OCI-M1 (cell line): ENCODE measurements at regions not wholly inside any gene's neighbourhood (a gene's known extent, or its start where the extent isn't known, plus 50 kb on each side); places are given as distances from the start of the nearest gene placed in this dataset.

Experiments used
- DNase-seq: peaks from one replicate; lab custom pipeline; 2025; lab: John Stamatoyannopoulos, UW

DNA sequence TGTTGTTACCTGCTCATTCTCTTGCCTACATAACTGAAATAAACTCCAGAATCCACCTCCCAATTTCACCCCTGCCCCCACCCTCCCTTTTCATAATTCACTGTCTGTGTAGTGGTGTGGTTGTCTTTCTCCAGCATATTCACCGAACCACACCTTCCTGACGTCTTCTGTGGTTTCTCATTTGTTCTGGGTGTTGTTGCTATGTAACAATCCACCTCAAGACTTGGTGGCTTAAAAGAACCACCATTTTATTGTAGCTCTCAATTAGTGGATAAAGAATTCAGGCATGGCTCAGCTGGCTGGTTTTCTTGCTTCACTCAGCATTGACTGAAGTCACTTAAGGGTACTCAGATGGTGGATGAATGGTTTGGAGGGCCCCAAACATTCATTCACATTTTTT, 229.8 kb downstream of the MAF start:
- no peak for DNase-seq

DNA sequence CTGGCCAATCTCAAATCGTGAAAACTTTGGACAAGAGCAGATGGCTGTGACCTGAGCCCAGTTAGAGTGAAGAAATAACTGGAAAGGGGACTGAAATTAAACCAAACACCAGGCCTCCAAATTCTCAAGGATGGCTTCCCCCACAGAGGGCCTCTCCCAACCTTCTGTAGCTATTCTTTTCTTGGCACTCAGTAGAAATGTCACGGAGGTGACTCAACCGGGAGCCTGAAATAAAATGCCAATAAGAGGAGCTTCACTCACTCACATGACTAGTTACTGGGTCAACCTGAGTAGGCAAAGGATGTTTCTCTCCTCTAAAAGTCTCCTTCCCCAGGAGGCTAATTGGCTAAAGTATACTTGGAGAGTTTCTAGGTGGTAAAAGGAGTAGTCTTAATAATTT, 230.7 kb downstream of the MAF start:
- DNase-seq: no peak

DNA sequence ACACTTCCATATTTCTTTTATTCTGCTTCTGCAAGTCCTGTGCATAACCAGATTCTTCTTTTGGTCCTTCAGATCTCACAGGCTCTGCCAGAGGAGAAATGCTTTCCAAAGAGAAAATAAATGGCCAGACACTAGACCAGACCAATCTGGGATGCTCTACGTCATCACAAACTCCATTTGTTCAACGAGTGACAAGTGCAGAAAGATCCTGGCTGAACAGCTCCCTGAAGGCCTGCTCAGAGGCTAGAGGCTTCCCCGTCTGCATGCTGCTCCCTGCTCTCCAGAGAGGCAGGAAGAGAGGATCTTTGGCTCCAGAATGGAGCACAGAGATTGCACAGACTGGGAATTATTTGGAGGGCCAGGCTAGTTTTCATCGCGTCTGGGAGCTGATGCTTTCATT, 232.7 kb downstream of the MAF start:
- no peak for DNase-seq

DNA sequence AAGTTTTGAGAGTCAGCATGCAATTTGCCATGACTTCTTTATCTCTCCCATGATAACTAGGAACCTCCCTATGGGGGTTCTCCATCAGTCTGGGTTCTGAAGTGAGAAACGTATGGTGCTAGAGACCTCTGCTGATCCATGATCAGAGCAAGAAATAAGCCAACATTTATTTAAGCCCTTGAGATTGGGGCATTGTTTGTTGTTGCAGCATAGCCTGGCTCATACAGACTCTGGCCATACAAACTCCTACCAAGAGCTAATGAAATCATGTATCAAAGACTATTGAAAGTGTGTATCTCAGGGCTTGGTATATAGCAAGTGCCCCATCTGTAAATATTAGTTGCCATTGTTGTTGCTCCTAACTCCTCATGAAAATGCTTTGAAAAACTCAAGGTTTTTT, 233.9 kb downstream of the MAF start:
- no peak for DNase-seq

DNA sequence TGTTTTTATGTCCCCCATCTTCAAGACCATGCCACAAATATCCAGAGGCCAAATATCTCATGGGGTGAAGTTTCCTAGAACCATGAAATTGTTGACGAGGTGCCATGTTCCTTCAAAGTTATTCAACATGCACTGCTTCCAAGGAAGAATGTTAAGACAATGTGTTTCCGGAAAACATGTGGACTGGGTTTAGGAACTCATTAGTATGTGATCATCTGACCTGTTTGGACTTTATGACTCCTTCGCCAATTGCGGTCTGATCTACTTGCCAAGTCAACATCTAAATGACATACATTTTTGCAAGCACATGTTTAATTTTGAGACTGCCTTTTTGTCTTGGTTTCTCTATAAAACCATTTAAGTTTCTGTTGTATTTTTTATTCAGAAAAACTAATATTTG, 234.8 kb downstream of the MAF start:
- no peak for DNase-seq

DNA sequence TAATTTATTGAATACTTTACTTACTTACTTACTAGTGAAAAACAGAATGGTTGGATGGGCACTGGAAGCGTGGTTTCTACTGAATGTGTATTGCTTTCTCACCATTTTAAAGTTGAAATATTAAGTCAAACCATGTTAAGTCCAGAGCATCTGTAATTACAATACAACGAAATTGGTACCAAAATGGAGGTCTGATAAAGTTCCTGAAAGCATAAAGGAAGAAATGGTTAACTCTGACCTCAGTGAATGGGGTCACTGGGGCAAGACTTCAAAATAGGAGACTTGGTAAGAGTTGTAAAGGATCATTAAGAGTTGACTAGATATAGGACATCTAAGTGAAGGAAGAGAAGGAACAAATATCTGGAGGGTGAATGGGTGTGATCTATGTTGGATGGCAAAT, 237.1 kb downstream of the MAF start:
- DNase-seq: no peak

DNA sequence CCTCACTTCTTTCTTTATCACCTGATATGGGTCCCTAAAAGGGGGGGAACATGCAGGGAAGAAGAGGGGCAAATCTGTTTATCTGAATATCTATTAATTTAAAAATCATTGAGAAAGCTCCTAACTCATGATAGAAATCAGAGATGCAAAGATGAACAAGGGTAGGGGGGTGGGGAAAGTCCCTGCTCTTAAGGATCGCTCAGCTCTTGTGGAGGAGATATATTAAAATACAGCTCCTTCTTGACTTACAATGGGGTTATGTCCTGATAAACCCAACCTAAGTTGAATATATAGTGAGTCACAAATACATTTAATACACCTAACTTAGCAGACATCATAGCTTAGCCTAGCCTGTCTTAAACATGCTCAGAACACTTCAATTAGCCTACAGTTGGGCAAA, 237.5 kb downstream of the MAF start:
- DNase-seq: no peak

DNA sequence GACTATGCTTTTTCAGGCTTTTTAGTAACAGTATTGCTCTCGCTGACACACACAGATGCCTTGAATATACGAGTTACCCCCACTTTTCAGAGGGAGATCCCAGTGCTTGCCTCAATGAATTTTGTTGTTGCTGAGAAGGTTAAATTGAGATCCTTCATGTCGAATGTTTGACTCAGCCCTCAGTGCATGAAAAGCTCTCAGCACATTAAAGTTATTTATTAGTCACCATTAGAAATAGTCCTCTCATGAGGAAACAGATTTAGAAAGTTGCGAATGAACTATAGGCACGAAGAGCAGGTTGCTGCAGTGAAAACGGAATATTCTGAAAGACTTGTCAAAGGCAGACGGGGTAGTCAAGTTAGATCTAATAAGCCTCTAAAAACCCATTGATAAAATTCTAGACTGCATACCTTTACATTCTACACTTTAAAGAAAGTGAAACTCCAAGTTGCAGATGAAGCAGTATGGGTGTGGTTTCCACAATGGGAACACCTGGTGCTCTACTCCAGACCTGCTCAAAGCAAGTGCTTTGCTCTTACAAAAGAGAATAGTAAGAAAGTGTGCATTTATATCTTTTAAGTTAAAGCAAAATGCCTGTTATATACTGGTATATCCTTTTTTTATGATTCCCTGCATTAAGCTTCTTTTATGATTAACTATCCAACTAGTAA, 238.1 kb downstream of the MAF start:
- no peak for DNase-seq

DNA sequence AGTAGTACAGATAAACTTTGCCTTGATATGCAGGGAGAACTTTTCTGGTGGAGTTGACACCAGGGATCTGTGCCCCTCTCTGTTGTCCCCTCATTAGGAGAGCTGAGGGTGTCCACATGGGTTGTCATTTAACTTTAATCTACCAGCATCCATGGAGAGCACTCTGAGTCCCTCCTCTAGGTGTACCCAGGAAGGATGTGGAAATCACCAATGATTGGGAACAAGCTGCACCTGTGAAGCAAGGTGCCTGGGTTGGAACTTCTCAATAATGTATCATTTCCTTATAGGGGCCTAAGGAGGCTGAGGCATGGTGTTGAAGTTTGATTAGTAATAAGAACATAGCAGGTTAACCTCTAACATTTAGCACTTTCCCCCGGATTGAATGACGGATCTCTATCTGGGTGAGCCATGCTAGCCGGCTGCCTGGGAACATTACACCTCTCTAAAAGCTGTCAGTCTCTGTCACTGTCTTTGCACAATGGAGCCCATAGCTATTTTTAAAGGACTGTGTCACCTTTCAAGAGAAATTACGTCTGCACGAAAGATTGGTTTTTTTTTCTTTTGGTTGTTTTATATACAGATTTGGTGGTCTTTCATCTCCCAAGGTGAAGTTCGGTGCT, 239.3 kb downstream of the MAF start:
- DNase-seq: no peak

DNA sequence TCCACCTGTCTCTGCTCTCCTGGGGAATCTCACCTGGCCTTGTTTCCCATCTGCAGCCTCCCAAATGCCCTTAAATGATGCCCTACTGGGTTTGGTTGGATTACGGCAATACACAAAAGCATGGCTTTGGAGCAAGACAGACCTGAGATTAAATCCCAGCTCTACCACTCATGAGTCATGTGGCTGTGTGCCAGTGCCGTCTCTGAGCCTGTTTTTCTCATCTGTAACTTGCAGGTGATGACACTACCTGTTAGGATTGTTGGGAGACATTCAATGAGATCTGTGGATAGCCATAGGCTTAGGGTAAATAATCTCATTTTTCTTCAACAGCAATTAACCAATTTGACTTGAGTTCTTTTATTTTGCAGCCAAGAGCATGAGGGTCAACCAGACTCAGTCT, 240.3 kb downstream of the MAF start:
- no peak for DNase-seq

DNA sequence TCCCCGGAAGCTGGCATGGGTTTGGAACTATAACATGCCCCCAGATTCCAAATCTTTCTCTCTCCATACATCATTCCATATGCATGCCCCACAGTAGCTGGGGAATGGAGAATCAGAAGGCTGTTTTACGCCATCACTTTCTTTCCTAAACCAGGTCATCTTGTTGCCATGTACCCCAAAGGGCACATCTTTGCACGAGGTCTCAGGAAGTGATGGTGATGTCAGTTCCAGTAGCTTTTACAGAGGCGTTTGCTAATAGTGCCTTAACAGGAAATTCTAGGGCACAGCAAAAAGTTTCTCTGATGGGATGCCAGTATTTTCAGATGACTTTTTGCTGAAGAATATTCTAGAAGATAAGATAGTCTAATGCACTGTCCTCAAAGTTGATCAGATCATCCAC, 241.5 kb downstream of the MAF start:
- DNase-seq: no peak

DNA sequence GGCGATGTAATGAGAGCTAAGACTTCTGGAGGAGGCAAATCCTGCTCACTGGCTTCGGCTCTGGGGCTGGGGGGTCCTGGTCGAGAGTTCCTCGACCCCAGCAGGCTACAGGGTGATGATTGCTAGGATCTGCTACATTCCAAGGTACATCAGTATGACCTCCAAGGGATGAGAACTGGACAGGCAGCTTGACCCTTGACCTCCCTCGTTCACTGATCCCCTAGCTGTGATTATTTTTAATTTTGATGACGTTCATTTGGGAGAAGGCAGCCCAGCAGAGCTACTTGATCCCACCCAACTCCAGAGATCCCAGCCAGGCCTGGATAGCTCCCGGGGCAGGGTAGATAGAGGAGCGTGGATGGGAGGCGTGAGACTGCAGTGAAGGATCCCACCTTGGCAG, 242.3 kb downstream of the MAF start:
- DNase-seq: no peak

DNA sequence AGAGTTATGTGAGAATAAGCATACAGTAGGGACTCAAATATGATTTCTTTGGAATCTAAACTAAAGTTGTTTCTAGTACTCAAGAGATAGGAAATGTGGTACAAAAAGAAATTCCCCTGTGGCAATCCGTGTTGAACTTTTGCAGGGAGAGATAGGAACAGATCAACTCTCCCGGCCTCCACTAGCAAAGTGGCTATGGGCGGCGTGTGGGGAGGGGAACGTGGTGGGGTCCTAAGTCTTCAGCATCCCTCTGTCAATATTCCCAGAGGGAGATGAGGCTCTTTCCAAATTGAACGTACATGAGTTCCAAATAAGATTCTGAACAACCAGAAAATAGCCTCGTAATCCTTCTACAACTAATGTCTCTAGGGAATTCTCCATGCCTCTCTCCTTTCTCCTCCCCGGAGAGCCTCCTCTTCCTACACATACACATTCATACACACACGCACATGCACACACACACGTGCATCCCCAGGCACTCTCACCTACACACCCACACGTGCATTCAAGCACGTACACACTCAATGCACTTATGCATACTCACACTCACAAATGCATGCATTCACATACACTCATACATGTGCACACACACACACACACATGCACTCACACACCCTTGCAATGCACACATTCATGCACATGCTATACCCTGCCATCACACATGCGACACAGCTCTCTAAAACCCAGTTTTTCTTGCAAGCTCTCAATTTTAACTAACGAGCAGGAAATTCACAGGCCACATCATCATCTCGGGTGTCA, 244.8 kb downstream of the MAF start:
- no peak for DNase-seq

DNA sequence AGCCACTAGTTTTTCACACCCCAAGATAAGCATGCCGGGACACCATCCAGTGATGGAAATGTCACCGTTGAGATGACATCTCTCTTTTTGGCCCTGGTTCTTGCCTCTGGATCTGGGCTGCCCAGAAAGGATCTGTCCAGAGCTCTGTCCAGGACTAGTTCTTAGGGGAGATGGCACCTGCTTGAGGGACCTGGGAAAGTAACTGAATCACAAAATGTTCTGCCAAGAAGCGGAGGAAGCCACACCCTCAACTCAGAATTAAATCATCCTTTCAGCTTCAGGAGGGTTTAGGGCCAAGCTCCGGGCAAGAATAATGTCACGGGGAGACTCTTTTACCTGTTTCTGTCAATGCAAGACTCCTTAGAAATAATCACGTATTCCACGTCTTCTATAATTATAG, 248.6 kb downstream of the MAF start:
- DNase-seq: no peak

DNA sequence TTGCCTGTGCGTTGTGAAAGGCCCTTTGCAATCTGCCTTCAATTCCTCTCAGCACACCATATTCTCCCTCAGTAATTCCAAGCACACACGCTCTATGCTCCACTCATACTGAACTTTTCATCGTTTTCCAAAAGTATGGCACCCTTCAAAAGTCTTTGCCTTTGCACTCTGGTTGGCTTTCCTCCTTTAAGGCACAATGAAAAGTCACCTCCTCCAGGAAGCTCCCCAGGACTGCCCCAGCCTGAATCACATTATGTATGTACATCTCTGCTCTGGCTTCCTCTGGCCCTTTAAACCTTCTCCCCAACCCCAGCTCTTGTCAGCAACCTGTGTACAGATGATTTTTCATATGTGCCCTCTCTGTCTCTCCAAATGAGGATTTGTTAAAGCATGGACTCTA, 250.7 kb downstream of the MAF start:
- DNase-seq: no peak

DNA sequence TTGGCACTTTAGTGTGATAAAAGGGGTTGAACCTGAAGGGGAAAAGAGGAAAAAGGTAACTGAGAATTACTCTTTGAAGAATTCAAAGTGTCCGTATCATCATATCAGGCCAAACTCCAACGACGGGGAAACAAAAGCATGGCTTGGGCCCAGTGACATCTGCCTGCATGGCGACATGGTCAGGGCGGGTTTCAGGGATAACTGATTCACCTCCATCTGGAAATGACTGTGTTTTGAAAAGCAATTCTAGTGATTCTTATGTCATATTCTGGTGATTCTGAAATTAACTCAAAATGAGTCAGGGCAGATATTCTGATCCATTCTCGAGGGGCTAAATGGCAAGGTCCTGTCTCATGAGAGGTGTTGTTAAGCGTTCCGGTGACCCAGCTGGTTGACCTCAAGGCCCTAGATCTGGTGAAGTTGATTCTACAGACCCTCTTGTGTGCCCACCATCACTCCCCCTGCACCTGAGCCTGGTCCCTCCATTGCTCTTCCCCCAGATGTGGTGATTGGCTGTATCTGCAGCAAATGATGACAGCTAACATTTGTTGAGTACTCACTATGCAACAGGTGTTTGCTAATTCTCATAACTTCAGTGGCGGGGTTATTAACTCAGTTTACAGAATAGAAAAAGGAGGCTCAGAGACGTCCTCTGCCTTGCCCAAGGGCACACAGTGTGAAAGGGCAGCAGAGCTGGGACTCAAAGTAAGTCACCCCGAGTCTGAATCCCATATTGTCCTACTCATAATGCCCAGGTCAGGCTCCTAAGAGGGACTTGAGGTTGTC, 251.8 kb downstream of the MAF start:
- no peak for DNase-seq

DNA sequence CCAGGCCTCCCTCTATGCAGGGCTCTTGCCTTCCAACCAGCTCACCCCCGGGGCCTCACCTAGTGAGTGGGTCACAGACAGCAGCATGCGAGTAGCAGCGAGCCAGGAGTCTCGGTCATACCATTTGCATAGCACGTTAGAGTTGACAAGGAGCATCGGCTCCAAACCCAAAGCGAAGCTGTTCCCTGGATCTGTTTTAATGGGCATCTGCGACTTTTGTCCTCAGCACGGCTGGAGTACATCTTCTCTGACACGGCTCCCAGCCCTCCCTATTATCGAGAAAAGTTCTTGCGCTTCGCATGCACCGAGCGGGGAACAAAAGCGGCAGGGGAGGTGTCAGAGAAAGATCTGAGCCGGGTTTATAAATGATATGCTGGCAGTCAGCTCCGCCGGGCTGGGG, 253.3 kb downstream of the MAF start:
- no peak for DNase-seq

DNA sequence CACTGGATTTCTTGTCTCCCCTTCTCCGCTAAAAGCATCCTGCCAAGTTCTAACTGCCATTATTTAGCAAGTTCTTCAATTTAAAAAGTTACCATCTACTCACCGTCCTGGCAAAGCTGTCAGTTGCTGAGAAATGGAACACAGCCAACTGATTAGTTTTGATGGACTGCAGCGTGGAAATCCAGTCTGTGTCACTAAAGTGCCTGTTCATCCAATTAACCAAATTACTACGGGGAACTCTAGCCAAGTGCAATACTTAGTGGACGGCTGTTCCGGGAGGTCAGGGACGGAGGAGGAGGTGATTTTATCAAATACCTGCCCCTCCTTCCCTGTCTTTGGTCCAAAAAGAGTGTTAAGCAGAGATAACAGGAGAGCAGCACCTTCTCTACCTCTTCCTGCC, 260.7 kb downstream of the MAF start:
- no peak for DNase-seq

DNA sequence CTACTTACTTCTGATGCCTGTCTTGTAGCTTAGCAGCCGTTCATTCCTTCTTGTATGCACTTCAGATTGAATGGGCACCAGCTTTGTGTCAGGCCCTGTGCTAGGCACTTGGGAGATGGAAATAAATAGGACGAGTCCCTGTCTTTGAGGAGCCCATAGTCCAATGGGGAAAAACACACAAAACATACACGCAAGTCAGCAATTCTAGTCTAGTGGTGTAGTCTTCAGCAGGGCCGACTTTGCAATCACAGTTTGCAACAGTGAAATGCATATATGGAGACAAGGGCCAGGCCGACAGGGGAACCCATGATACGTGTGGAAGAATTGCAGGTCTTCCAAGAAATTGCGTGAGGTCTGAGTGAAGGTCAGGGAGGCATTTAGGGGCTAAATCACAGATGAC, 262.6 kb downstream of the MAF start:
- DNase-seq: no peak

DNA sequence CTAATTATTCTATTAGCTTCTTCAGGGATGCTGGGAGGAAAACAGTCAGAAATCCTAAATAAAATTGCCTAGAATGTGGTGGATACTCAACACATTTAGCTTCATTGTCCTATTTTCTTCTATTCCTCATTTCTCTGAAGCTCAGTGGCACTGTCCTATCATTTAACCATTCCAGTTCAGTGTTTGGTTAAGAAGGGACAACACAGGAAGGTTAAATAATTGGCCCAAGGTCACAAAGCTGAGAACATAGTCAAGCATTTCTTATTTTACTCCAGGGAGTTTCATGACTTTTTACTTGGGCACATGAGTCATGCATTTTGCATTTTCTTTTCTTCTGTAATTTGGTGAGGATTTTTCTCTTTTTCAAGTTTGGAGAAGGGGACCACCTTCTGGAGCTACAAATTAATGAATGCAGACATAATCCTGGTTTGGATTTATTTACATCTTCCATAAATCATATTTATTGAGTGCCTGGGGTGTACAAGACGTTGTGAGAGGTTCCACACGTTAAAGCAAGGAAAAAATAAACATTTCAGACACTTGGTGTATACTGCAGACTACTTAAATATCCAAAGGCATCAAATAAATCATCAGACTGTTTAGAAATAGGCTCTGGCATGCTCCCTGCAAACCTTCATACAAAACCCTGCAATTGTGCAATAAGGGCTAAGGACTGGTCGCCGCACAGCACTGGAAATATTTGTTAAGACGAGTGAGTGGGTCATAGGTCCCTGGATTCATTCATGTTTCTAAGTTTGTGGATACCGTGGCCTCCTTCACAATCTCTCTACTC, 263.9 kb downstream of the MAF start:
- no peak for DNase-seq

DNA sequence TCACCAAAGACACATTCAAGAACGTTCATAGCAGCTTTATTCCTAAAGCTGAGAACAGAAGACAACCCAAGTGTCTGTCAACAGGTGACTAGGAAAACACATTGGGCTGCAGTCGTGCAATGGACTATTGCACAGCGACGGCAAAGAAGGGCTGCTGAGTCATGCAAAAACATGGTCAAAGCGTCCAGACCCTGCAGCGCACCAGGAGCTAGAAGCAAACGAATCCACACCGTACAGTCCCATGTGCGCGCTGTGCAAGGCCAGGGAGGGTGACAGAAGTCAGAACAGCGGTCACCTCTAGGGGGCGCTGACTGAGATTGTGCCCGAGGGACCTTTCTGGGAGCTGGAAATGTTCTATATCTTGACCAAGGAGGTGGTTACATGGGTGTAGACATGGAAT, 266.4 kb downstream of the MAF start:
- DNase-seq: peak; percentile 5

DNA sequence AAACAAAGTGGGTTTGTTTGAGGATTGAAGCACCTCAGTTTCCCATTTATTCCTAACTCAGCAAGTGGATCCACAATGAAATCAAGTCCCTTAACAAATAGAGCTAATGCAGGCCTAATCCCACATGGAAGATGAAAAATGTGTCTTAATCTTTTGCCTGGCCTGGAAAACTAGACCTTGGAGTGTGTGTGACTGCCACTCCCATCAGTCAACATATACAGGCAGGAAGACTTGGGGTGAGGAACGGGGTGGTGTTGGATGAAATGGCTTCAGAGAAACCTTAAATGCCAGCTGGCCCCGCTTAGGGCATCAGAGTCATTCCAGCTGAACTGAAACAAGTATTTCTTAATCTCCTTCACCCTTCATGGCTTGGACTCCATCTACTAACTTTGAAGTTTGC, 269.5 kb downstream of the MAF start:
- DNase-seq: no peak
